Hematopoietic multipotent progenitor cell (in vitro differentiated cells): ENCODE measurements at regions not wholly inside any gene's neighbourhood (a gene's known extent, or its start where the extent isn't known, plus 50 kb on each side); places are given as distances from the start of the nearest gene placed in this dataset.

Experiments
- DNase-seq, 3 donors: peaks; one replicate each; pipeline ENCODE4 v3.0.0-alpha.2; 2011 to 2015; ENCODE audit warnings: low read depth in 2 of 3, low spot score in 2 of 3

GRCh38 chr9:129507805-129508204 is 113.1 kb downstream of the C9orf50 start:
- DNase-seq = no peak

GRCh38 chr9:129506892-129507291 is 114.0 kb downstream of the C9orf50 start:
- DNase-seq = no peak

GRCh38 chr9:129506041-129506440 is 114.9 kb downstream of the C9orf50 start:
- DNase-seq = no peak

GRCh38 chr9:129505270-129505902 is 115.5 kb downstream of the C9orf50 start:
- no peak for DNase-seq

- no peak for DNase-seq
Measured at GRCh38 chr9:129504404-129504803, 116.5 kb downstream of the C9orf50 start.

DNA sequence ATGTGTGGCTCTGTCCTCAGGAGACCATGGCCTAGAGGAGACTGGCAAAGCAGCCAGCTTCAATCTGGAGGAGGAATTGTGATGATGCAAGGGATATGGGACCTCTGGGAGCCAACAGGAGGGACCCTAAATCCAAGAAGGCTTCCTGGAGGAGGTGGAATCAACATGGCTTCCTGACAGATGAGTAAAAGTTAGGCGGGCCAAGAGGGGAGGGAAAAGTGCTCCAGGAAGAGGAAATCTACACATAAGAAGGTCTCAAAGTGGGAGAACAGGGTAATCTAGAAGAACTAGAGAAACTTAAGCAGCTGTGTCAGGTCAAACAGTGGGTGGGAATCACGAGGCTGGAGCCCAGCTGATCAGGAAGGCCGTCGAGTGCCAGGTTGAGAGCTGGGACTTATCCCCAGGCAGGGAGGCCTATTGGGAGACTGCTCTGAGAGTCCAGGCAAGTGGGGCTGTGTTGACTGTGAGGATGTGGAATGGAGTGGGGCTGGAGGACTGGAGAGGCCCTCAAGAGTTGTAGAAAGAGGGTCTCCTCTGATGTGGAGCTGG is 119.1 kb downstream of the C9orf50 start:
- DNase-seq = no peak

DNA sequence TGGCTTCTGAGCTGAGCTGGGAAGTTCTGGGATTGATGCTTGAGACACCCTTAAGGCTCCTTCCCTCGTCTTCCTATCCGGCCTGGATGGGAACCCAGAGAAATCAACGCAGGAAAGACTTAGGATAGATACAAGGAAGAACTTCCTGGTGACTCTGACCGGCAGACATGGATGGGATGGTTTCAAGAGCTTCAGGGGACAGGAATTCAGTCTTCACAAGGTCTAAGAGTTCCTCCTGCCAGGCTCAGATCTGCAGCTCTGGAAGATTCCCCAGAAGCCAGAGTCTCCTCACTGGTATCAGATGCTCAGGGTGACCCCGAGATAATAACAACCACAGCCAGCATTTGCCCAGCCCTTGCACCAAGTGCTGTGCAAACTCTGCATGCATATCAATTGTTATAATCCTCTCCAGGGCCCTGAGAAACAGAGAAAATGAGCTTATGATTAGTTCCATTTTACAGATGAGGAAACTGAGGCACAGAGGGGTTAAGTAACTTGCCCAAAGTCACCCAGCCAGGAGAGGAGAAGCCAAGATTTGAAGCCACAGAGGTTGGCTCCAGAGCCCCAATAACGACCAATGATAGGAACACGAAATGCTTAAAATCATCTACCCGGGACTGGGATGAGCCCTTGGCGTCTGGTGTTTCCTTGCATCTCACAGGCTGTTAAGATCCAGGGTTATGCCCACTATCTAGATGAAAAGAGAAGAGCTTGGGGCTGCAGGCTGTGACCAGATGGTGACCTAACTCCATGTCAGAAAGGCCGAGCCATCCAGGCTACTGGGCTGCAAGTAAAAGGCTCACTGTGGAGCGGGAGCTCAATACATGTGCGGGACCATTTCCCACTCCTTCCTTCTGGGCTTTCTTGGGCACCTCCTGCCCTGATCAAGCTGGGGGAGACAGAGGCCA is 119.8 kb downstream of the C9orf50 start:
- DNase-seq = no peak

DNA sequence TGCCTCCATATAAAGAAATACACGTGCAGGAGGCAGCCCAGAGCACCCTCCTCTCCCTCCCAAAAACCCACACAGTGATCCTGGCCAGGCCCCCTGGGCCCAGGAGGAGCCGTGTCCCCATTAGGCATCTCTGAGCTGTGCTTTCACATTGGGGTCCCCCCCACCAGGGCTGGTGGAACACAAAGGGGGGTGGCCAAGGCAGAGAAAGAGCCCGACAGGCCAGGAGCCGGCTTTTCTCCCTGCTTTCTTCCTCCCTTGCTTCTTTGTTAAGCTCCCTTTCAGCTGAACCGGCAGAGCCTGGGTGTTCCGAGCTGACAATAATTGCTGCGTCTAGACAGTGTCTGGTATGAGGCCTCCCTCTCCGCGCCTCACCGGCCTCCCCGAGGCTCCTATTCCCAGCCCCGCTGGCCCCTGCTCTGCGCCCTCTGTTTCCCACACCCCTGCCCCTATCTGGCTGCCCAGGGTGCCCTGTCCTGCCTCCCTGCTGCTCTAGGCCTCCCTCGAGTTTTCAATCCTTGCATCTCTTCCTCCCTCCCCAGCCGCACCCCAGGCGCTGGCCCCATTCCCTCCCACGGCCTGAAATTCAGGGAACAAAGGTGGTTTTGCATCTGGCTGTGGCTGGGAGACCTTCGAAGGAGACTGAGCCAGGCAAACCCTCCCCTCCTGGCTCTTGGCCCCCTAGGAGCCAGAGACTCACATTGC is 120.6 kb downstream of the C9orf50 start:
- no peak for DNase-seq

DNA sequence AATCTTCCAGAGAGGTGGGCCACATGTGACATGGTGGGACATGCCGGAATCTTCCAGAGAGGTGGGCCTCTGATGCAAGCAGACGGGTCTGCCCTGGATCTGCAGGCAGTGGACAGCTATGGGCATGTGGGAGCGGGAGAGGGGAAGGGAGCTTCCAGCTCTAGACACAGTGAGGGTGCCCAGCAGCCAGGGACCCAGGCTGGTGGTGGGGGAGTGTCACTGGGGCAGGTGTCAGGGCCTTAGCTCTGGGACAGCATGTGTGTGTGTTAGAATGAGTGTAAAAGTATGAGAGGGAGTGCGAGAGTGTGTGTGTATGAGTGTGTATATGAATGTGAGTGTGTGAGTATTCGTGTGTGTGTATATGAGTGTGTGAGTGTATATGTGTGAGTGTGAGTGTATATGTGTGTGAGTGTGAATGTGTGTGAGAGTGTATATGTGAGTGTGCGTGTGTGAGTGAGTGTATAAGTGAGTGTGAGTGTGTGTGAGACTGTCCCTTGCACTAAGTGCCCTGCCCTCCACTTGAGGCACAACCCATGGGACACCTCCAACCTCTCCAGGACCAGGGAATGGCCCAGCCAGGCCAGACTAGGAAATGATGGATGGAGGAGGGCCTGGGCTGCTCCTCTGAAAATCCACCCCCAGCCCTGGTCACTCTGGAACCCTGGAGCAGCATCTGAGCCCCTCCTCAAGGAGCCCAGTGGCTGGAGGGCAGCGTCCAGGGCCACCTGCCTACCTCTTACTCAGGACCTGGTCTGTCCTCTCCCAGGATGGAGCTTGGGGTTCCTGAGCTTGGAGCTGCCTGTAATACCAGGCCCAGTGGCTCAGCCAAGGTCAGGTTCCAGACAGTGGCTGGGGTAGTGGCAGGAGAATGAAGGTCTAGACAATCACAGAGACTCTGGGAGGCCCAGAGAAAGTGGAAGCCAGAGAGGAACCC is 122.2 kb downstream of the C9orf50 start:
- no peak for DNase-seq

GRCh38 chr9:129497813-129498450 is 123.0 kb downstream of the C9orf50 start:
- DNase-seq = no peak

- peak in 1 of 3 donors; percentile 34 for DNase-seq
Measured at GRCh38 chr9:129497005-129497812, 123.7 kb downstream of the C9orf50 start.

DNA sequence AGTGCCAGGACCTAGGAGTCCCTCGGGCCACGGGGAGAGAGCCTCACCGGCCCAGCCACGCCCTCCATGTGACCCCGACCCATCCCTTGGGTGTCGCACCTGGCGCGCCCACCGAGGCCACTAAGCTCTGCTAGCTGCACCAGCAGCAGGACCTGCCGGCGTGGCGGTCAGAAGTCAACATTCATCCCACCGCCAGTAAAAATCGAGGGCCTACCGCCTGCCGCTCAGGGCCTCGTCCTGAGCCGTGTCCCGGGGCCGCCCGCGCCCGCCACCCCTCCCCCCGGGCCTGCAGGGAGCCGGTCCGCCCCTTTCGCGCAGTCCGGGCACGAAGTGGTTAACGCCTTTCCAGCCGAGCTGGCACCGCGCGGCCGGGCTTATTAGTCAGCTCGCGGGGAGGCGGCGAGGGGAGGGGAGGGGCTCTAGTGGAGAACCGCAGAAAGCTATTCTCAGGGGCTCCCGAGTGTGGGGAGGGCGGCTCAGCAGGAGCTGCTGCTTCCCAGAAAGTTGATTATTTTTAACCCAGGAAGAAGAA is 124.4 kb downstream of the C9orf50 start:
- DNase-seq = peak in 2 of 3 donors; percentile 84 to 92

DNA sequence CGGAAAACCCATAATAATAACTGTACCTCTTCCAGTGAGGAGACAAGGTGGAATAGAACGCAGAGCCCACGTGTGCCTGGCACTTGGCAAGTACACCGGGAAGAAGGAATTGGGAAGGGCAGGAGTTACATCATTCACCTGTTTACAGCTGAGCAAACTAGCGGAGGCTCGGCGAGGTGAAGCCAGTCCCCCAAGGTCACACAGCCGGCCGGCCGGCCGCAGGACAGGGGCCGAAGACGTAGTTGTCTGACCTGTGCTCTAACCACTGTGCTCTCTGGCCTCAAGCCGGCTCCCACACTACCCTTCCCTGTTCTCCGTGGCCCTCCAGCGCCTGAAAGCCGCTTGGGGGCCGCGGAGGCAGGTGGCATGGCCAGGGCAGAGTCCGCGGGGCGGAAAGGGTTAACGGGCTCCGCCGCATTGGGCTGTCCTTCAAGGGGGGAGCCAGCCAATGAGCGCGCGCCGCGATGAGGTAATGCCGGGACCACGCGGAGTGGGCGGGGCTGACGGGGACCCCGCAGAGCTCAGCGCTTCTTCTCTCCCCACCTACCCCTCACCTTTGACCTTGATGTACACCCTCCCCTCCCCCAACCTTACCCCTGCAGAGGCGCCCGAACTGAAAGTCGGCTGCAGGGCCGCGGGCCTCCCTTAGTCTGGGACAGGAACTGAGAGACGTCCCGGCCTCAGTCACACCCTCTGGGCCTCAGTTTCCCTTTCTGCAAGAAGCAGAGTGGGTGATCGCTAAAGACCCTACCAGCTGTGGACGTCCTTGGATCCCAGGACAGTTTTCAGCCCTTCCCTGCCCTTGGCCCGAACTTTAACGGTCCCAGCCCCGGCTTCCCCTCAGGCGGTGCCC is 125.1 kb downstream of the C9orf50 start:
- peak in 2 of 3 donors; percentile 79 to 91 for DNase-seq

DNA sequence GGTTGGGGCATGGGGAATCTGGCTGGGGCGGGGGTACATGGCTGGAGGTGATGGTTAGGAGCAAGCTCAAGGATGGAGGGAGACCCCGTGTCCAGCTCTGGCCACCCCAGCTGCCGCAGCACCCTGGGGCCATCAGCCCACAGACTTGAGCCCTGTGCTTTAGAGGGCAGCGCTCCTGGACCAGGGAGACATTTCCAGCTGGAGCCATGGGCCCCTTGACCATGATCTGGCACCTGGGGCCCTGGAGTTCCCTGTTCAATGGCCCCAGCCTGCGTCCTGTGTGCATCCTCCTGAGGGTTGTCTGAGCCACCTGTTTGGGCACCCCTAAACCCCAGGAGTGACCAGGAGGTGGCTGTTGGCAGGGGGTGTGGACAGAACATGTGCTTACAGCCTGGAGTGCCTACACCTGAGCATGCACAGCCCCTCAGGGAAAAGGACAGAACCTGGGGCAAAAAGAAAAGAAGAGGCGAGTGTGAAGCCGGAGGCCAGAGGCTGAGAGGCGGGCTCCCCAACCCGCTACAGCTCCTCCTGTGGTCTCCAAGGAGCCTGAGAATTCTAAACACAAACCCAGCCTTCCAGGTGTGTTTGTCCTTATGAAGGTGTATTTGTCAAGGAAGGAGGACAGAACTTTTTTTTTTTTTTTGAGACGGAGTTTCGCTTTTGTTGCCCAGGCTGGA is 126.7 kb downstream of the C9orf50 start:
- DNase-seq = no peak

GRCh38 chr9:129493706-129494047 is 127.2 kb downstream of the C9orf50 start:
- no peak for DNase-seq

- DNase-seq = no peak
Measured at GRCh38 chr9:129493002-129493705, 127.7 kb downstream of the C9orf50 start.

GRCh38 chr9:129491487-129491855 is 129.4 kb downstream of the C9orf50 start:
- no peak for DNase-seq
